ENCODE measurements at regions not wholly inside any gene's neighbourhood (a gene's known extent, or its start where the extent isn't known, plus 50 kb on each side); places are given as distances from the start of the nearest gene placed in this dataset.

DNA sequence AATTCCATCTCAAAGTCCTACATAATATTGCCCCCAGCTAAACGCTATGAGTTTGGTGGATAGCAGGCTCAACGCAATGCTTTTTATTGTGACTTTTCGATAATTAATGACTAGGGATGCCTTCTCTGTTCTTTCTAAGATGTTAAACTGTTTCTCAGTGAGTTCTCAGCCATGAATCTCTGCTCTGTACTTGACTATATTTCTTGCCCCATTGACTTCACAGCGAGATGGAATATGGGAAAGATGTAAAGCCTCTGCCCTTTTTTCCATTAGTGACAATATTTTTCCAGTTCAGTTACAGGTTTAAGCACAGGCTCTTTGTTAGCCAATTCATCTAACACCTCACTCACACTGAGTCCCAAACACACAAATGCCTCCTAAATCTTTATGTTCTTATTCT is 1022.0 kb downstream of the ADGRL3 start:
- Histone ChIP-seq H3K9me3 (no peaks in the 10 kb centered on the region), H3K27me3 (no peaks in the 10 kb centered on the region), H3K4me1 (no peaks in the 10 kb centered on the region), H3K4me3 (no peak overlapping the region), H3K36me3 (no peaks in the 10 kb centered on the region), H3K27ac (no peak overlapping the region)
- TF ChIP-seq, protein P1, sequence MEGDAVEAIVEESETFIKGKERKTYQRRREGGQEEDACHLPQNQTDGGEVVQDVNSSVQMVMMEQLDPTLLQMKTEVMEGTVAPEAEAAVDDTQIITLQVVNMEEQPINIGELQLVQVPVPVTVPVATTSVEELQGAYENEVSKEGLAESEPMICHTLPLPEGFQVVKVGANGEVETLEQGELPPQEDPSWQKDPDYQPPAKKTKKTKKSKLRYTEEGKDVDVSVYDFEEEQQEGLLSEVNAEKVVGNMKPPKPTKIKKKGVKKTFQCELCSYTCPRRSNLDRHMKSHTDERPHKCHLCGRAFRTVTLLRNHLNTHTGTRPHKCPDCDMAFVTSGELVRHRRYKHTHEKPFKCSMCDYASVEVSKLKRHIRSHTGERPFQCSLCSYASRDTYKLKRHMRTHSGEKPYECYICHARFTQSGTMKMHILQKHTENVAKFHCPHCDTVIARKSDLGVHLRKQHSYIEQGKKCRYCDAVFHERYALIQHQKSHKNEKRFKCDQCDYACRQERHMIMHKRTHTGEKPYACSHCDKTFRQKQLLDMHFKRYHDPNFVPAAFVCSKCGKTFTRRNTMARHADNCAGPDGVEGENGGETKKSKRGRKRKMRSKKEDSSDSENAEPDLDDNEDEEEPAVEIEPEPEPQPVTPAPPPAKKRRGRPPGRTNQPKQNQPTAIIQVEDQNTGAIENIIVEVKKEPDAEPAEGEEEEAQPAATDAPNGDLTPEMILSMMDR (IDR thresholded peaks at IDR 0.05): no peak
- intact Hi-C loops (cut with DNase I): no loop called here
- no peak for DNase-seq (ENCODE audit: low spot score in 2 of 2)

- H3K27me3 ChIP-seq: no peaks in the 10 kb centered on the region
- H3K9me3 ChIP-seq: no peaks in the 10 kb centered on the region
- H3K27ac ChIP-seq: no peak overlapping the region
- H3K4me3 ChIP-seq: no peak overlapping the region
- intact Hi-C loops (cut with DNase I): no loop called here
- TF ChIP-seq, protein P1 (IDR thresholded peaks at IDR 0.05): no peak
- H3K4me1 ChIP-seq: no peaks in the 10 kb centered on the region
- no peaks in the 10 kb centered on the region for H3K36me3 ChIP-seq
- no peak for DNase-seq (ENCODE audit: low spot score in 2 of 2)
Observed at GRCh38 chr4:62210486-62210885, 1010.4 kb downstream of the ADGRL3 start.

DNA sequence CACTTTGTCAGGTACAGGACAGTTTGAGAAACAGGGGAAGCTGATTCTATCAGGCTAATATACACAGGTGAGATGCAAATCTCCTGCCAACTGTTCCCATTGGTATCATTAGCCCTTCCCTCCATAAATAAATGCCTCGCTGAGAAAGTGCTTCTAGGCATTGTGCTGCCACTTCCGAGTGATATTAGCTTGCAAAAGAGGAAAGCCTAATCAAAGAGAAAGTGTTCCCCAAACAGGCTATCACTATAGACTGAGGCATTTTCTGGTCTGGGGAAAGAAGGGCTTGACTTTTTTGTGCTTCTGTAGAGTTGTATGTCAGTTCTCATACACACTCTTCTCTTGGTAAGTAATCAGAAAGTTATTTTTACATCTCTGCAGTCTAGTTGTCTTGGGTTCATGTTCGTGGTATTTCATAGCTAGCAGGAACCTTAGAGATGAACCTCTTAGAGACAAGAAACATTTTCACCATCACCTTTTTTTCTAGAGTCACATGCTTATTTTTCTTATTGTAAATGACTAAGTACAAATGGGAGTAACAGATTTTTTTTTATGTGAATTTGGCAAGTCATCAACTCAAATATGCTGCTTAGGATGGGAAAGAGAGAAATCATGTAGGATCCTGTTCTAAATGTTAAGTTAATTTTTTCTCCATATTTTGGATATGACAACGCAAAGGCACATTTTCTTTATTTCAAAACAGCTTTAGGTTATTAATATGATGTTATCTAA is 1009.8 kb downstream of the ADGRL3 start:
- no peaks in the 10 kb centered on the region for H3K36me3 ChIP-seq
- no peak overlapping the region for H3K27ac ChIP-seq
- no peaks in the 10 kb centered on the region for H3K4me1 ChIP-seq
- intact Hi-C loops (cut with DNase I): no loop called here
- no peak overlapping the region for H3K4me3 ChIP-seq
- H3K27me3 ChIP-seq: no peaks in the 10 kb centered on the region
- no peak for DNase-seq (ENCODE audit: low spot score in 2 of 2)
- no peaks in the 10 kb centered on the region for H3K9me3 ChIP-seq
- TF ChIP-seq, protein P1 (IDR thresholded peaks at IDR 0.05): no peak

DNA sequence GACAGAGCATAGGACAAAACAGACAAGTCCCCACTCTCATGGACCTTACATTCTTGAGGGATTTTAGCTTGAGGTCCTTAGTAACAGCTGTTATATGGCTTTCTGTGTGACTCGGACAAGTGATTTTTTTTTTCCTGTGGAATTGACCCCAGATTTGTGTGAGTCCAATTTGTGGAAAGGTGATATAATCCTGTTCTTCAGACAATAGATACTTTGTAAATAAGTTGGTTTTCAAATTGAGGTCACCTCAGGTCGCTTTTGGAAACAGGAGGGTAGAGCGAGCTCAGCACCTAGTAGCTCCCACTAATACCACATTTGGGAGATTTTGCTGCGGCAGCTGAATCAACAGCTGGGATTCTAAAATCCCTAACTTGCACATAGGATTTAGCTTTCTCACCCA is 1008.8 kb downstream of the ADGRL3 start:
- Histone ChIP-seq H3K9me3 (no peaks in the 10 kb centered on the region), H3K27me3 (no peaks in the 10 kb centered on the region), H3K4me3 (no peak overlapping the region), H3K4me1 (no peaks in the 10 kb centered on the region), H3K36me3 (no peaks in the 10 kb centered on the region), H3K27ac (no peak overlapping the region)
- intact Hi-C loops (cut with DNase I): no loop called here
- no peak for DNase-seq (ENCODE audit: low spot score in 2 of 2)
- TF ChIP-seq, protein P1 (IDR thresholded peaks at IDR 0.05): no peak

DNA sequence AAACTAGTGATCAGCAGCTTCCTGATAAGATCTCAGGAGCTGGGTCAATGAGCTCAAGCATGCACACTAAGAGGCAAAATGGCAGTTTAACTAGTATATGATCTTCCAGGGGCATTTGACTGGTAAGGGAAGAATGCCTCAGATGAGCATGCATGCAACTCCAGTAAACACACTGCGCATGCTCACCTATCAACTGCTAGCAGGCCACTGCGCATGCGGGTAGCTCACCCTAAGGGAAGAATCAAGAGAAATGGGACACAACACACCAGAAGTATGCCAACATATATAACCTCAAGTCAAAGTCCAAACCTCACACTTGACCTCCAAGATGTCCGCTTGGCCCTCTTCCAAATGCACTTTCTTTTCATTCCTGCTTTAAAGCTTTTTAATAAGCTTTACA is 1004.0 kb downstream of the ADGRL3 start:
- intact Hi-C loops (cut with DNase I): no loop called here

More for the DNA sequence above, 1004.0 kb downstream of the ADGRL3 start:
- DNase-seq (ENCODE audit: low spot score in 2 of 2): no peak
- H3K9me3 ChIP-seq: no peaks in the 10 kb centered on the region
- no peaks in the 10 kb centered on the region for H3K36me3 ChIP-seq
- H3K27ac ChIP-seq: no peak overlapping the region
- no peaks in the 10 kb centered on the region for H3K27me3 ChIP-seq
- TF ChIP-seq, protein P1 (IDR thresholded peaks at IDR 0.05): no peak
- no peaks in the 10 kb centered on the region for H3K4me1 ChIP-seq
- no peak overlapping the region for H3K4me3 ChIP-seq
